ENCODE measurements at regions not wholly inside any gene's neighbourhood (a gene's known extent, or its start where the extent isn't known, plus 50 kb on each side); places are given as distances from the start of the nearest gene placed in this dataset.

GRCh38 chr18:47679864-47680263 is 250.6 kb downstream of the SMAD2 start:
- ATAC-seq (ENCODE audit: low read depth) (no peak), DNase-seq (no peak)
- ChIA-PET CTCF (no interaction called here), POLR2A (ENCODE audit: unreplicated experiment) (no interaction called here)
- no peak overlapping the region for H3K18ac ChIP-seq (ENCODE audit: low read depth, low read length)
- no peak overlapping the region for H3K4ac ChIP-seq (ENCODE audit: low read depth, low read length)
- no peaks in the 10 kb centered on the region for H3K9me1 ChIP-seq (ENCODE audit: insufficient read depth, low read length)
- peaks cover 2% of the 10 kb centered on the region; the same call in 1 of the 2 replicates for H3K9me3 ChIP-seq (ENCODE audit: control insufficient read depth, insufficient read depth, low read length)
- TF ChIP-seq, protein P1, sequence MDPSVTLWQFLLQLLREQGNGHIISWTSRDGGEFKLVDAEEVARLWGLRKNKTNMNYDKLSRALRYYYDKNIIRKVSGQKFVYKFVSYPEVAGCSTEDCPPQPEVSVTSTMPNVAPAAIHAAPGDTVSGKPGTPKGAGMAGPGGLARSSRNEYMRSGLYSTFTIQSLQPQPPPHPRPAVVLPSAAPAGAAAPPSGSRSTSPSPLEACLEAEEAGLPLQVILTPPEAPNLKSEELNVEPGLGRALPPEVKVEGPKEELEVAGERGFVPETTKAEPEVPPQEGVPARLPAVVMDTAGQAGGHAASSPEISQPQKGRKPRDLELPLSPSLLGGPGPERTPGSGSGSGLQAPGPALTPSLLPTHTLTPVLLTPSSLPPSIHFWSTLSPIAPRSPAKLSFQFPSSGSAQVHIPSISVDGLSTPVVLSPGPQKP (IDR thresholded peaks at IDR 0.05; ENCODE audit: borderline replicate concordance, low read depth, low read length) = no peak
- TF ChIP-seq NFE2L2 (IDR thresholded peaks at IDR 0.05; ENCODE audit: low read depth, low read length) (no peak), BHLHE40 (IDR thresholded peaks at IDR 0.05; ENCODE audit: low read depth, low read length) (no peak), MXI1 (IDR thresholded peaks at IDR 0.05; ENCODE audit: borderline replicate concordance, low read depth, low read length) (no peak), RFX5 (IDR thresholded peaks at IDR 0.05; ENCODE audit: low read depth, low read length) (no peak), MAZ (IDR thresholded peaks at IDR 0.05; ENCODE audit: borderline replicate concordance, low read depth, low read length) (no peak), USF2 (IDR thresholded peaks at IDR 0.05; ENCODE audit: low read depth, low read length) (no peak), SMC3 (IDR thresholded peaks at IDR 0.05; ENCODE audit: low read depth, low read length) (no peak), FOS (IDR thresholded peaks at IDR 0.05; ENCODE audit: low read depth, low read length) (no peak), RAD21 (IDR thresholded peaks at IDR 0.05; ENCODE audit: low read length) (no peak), CTCF (conservative IDR thresholded peaks at IDR 0.05; ENCODE audit: low read depth, low read length) (no peak), CHD1 (IDR thresholded peaks at IDR 0.05; ENCODE audit: low read depth, low read length) (no peak), RCOR1 (IDR thresholded peaks at IDR 0.05; ENCODE audit: insufficient replicate concordance, low read length) (no peak), CEBPB (IDR thresholded peaks at IDR 0.05; ENCODE audit: low read depth, low read length) (no peak), MAFK (IDR thresholded peaks at IDR 0.05; ENCODE audit: low read depth, low read length) (no peak)
- no peak overlapping the region for H2BK20ac ChIP-seq (ENCODE audit: low read depth, low read length)
- H4K91ac ChIP-seq (ENCODE audit: insufficient read depth, low read depth, low read length) = no peak overlapping the region
- intact Hi-C loops (cut with micrococcal nuclease) = no loop called here
- no peaks in the 10 kb centered on the region for H3K27me3 ChIP-seq (ENCODE audit: control insufficient read depth, insufficient read depth, low read length)
- no CpG with 5 or more reads among the region's 2 CpGs for WGBS, 2 experiments (ENCODE audit: extremely low coverage in 2 of 2, insufficient read length in 1 of 2)
- no peaks in the 10 kb centered on the region for H3K4me1 ChIP-seq (ENCODE audit: control insufficient read depth, insufficient read depth, low read length)
- no peak overlapping the region for H3K14ac ChIP-seq (replicated peaks; ENCODE audit: low read depth, low read length)
- no peak overlapping the region for H2AFZ ChIP-seq (replicated peaks; ENCODE audit: low read length, poor library complexity)
- dilution Hi-C loops (cut with HindIII; ENCODE audit: low sequenced_read_pairs, unreplicated experiment) = no loop called here
- H3K4me2 ChIP-seq (ENCODE audit: low read depth, low read length) = no peak overlapping the region
- no peak overlapping the region for H2AK9ac ChIP-seq (replicated peaks; ENCODE audit: low read depth, low read length, poor library complexity)
- no peaks in the 10 kb centered on the region for H3K79me1 ChIP-seq (ENCODE audit: low read depth in 1 of 2, low read length in 2 of 2)
- no peak overlapping the region for H3K9ac ChIP-seq (ENCODE audit: low read depth, low read length)
- H2BK120ac ChIP-seq (ENCODE audit: low read depth, low read length) = no peak overlapping the region
- no peak overlapping the region for H2AK5ac ChIP-seq (ENCODE audit: low read depth, low read length)
- H3K27ac ChIP-seq (ENCODE audit: insufficient read depth, low read length) = no peak overlapping the region
- H3K4me3 ChIP-seq (ENCODE audit: insufficient read depth, low read depth, low read length) = no peak overlapping the region
- no peak overlapping the region for H3K23ac ChIP-seq (ENCODE audit: low read depth, low read length)
- in situ Hi-C loops (cut with MboI; ENCODE audit: low sequenced_read_pairs) = no loop called here
- no peak overlapping the region for H4K8ac ChIP-seq (ENCODE audit: low read depth in 2 of 2, low read length in 2 of 2)
- no TSS peak for BruUV-seq (replicated peaks)
- no peak overlapping the region for H2BK15ac ChIP-seq (ENCODE audit: low read depth, low read length)
- no peak overlapping the region for H3K56ac ChIP-seq (ENCODE audit: extremely low read depth, insufficient read depth, low read length)
- H4K20me1 ChIP-seq (ENCODE audit: insufficient read depth, low read length) = no peaks in the 10 kb centered on the region
- H4K5ac ChIP-seq (ENCODE audit: low read depth, low read length) = no peak overlapping the region
- H2BK5ac ChIP-seq (ENCODE audit: low read depth, low read length, poor library complexity, severe bottlenecking) = no peak overlapping the region
- H3K36me3 ChIP-seq (ENCODE audit: control insufficient read depth, insufficient read depth, low read length) = no peaks in the 10 kb centered on the region
